ENCODE measurements at regions not wholly inside any gene's neighbourhood (a gene's known extent, or its start where the extent isn't known, plus 50 kb on each side); places are given as distances from the start of the nearest gene placed in this dataset.

GRCh38 chr5:172574871-172575223 lies 66.2 kb upstream of the NEURL1B start:
- H3K36me3 ChIP-seq (ENCODE audit: control insufficient read depth, insufficient read depth, low read length) = no peaks in the 10 kb centered on the region
- no peaks in the 10 kb centered on the region for H4K20me1 ChIP-seq (replicated peaks; ENCODE audit: control insufficient read depth, insufficient read depth, low read length)
- no peaks in the 10 kb centered on the region for H3K79me2 ChIP-seq (ENCODE audit: control insufficient read depth, insufficient read depth, low read length)
- no peak overlapping the region for H3K4me2 ChIP-seq (ENCODE audit: insufficient read depth, low read length)
- no peak overlapping the region for H3K27ac ChIP-seq (ENCODE audit: extremely low read depth, low read depth, low read length)
- no peaks in the 10 kb centered on the region for H3K9me1 ChIP-seq (ENCODE audit: control insufficient read depth, insufficient read depth, low read length)
- POLR2A ChIA-PET = no interaction called here
- H3K4me3 ChIP-seq = no peak overlapping the region
- CTCF ChIA-PET (ENCODE audit: low intra/inter-chr PET ratio) = no interaction called here
- DNase-seq (ENCODE audit: extremely low read depth in 1 of 4, low spot score in 3 of 4) (no peak), ATAC-seq (no peak), FAIRE-seq (no peak)
- peaks cover 0 to 36% of the 10 kb centered on the region in 2 experiments; a peak in 2 of 5 replicates for H3K27me3 ChIP-seq (ENCODE audit: control insufficient read depth in 2 of 2, insufficient read depth in 2 of 2, low read length in 2 of 2)
- H3K9ac ChIP-seq (ENCODE audit: insufficient read depth in 1 of 2, low read depth in 2 of 2, low read length in 2 of 2) = no peak overlapping the region
- intact Hi-C loops (cut with micrococcal nuclease) (loop anchor here (10.0 kb wide), 1 partner anchor 120 kb away; no protein-coding TSS in a partner anchor), in situ Hi-C loops (cut with MboI) (no loop called here)
- TF ChIP-seq ZNF778 (CRISPR knock-in tag; IDR thresholded peaks at IDR 0.05) (no peak), SMARCA5 (IDR thresholded peaks at IDR 0.05) (no peak), RFX1 (IDR thresholded peaks at IDR 0.05) (peak; percentile 42; the same call in 1 of the 2 replicates)
- WGBS (ENCODE audit: insufficient coverage, low coverage, missing lambda C conversion rate) = 0% methylated on average over 2 of the region's 3 CpGs
- H2AFZ ChIP-seq (ENCODE audit: low read depth, low read length) = no peak overlapping the region
- H3K4me1 ChIP-seq (replicated peaks in 1 of 2; ENCODE audit: control insufficient read depth in 2 of 2, insufficient read depth in 2 of 2, low read length in 2 of 2) = no peaks in the 10 kb centered on the region
- no TSS peak for BruUV-seq (replicated peaks)
- H3K9me3 ChIP-seq (replicated peaks; ENCODE audit: control insufficient read depth, insufficient read depth, low read depth, low read length) = no peaks in the 10 kb centered on the region

- POLR2A ChIA-PET = no interaction called here
- in situ Hi-C loops (cut with MboI) (no loop called here), intact Hi-C loops (cut with micrococcal nuclease) (loop anchor here (10.0 kb wide), 1 partner anchor 121 kb away; no protein-coding TSS in a partner anchor)
- no peaks in the 10 kb centered on the region for H3K79me2 ChIP-seq (ENCODE audit: control insufficient read depth, insufficient read depth, low read length)
- no peak overlapping the region for H3K27ac ChIP-seq (ENCODE audit: extremely low read depth, low read depth, low read length)
- FAIRE-seq = no peak
- no peak for ATAC-seq
- no peak overlapping the region for H2AFZ ChIP-seq (ENCODE audit: low read depth, low read length)
- H4K20me1 ChIP-seq (replicated peaks; ENCODE audit: control insufficient read depth, insufficient read depth, low read length) = no peaks in the 10 kb centered on the region
- H3K36me3 ChIP-seq (ENCODE audit: control insufficient read depth, insufficient read depth, low read length) = no peaks in the 10 kb centered on the region
- 4% methylated on average over 9 of the region's 12 CpGs for WGBS (ENCODE audit: insufficient coverage, low coverage, missing lambda C conversion rate)
- CTCF ChIA-PET (ENCODE audit: low intra/inter-chr PET ratio) = no interaction called here
- peaks cover 0 to 33% of the 10 kb centered on the region in 2 experiments; a peak in 2 of 5 replicates for H3K27me3 ChIP-seq (ENCODE audit: control insufficient read depth in 2 of 2, insufficient read depth in 2 of 2, low read length in 2 of 2)
- no peaks in the 10 kb centered on the region for H3K9me3 ChIP-seq (replicated peaks; ENCODE audit: control insufficient read depth, insufficient read depth, low read depth, low read length)
- peak; percentile 65 for TF ChIP-seq ZNF512 (tag; IDR thresholded peaks at IDR 0.05)
- TF ChIP-seq DPF2 (IDR thresholded peaks at IDR 0.05) = no peak
- no peaks in the 10 kb centered on the region for H3K9me1 ChIP-seq (ENCODE audit: control insufficient read depth, insufficient read depth, low read length)
- H3K4me3 ChIP-seq = no peak overlapping the region
- no peak for DNase-seq (ENCODE audit: extremely low read depth in 1 of 4, low spot score in 3 of 4)
- BruUV-seq (replicated peaks) = no TSS peak
- H3K4me2 ChIP-seq (ENCODE audit: insufficient read depth, low read length) = no peak overlapping the region
- H3K9ac ChIP-seq (ENCODE audit: insufficient read depth in 1 of 2, low read depth in 2 of 2, low read length in 2 of 2) = no peak overlapping the region
- H3K4me1 ChIP-seq (replicated peaks in 1 of 2; ENCODE audit: control insufficient read depth in 2 of 2, insufficient read depth in 2 of 2, low read length in 2 of 2) = no peaks in the 10 kb centered on the region
Measured at GRCh38 chr5:172573986-172574870, 66.8 kb upstream of the NEURL1B start.
